SU-DHL-6 (cell line): ENCODE measurements at regions not wholly inside any gene's neighbourhood (a gene's known extent, or its start where the extent isn't known, plus 50 kb on each side); places are given as distances from the start of the nearest gene placed in this dataset.

Experiments used
- EZH2phosphoT487 ChIP-seq: fragments of 200-600 bp; sonication (generic), shearing (Covaris generic); conservative IDR thresholded peaks from 2 replicates; pipeline ENCODE4 v1.6.1; 2018; ENCODE audit warnings: mild to moderate bottlenecking, antibody characterized with exemption, low read length, moderate library complexity, mixed read lengths
- TF ChIP-seq, protein P1 (sequence below): fragments of 200-600 bp; sonication (generic); IDR thresholded peaks from one replicate; pipeline ENCODE4 v1.5.1; 2017; ENCODE audit warnings: antibody characterized with exemption, mild to moderate bottlenecking, low read length, moderate library complexity; ENCODE audit not compliant: insufficient read depth, poor library complexity, severe bottlenecking

DNA sequence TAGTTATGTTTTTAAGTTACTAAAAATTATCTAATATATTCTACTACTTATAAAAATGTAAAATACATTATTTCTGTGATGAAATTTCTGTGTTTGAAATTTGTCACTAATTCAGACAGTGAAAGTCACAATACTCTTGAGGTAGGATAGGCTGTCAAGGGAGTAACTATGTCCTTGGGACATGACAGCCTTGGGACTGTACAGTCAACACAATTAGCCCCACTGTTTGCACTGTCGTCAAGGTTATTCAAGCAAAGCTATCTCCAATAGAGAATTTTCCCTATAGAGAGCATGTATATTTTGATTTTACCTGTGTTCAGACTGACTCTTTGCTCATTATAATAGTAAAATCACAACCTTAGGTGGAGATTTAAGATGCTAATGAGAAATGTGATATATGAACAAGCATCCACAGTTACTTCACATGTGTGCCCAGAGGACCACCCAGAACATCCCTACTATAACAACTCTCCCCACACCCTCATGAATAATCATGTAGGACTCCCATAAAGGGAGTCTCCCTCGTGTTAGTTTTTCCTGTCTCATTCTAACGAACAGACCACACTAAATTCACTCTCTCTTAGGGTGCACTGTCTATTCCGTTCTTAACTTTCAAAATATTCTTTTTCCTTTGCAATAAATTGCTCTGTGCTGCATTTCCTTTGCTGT is 1476.3 kb upstream of the CADM2 start:
- TF ChIP-seq, protein P1, sequence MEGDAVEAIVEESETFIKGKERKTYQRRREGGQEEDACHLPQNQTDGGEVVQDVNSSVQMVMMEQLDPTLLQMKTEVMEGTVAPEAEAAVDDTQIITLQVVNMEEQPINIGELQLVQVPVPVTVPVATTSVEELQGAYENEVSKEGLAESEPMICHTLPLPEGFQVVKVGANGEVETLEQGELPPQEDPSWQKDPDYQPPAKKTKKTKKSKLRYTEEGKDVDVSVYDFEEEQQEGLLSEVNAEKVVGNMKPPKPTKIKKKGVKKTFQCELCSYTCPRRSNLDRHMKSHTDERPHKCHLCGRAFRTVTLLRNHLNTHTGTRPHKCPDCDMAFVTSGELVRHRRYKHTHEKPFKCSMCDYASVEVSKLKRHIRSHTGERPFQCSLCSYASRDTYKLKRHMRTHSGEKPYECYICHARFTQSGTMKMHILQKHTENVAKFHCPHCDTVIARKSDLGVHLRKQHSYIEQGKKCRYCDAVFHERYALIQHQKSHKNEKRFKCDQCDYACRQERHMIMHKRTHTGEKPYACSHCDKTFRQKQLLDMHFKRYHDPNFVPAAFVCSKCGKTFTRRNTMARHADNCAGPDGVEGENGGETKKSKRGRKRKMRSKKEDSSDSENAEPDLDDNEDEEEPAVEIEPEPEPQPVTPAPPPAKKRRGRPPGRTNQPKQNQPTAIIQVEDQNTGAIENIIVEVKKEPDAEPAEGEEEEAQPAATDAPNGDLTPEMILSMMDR, result no peak
- TF ChIP-seq EZH2phosphoT487, result no peak
